IMR-90 (cell line): ENCODE measurements at regions not wholly inside any gene's neighbourhood (a gene's known extent, or its start where the extent isn't known, plus 50 kb on each side); places are given as distances from the start of the nearest gene placed in this dataset.
A peak's percentile ranks its signal among the peaks of the same experiment; 100 is the strongest.

ENCODE experiments used
- ATAC-seq: fragments of 200-7000 bp; cut with Tn5 transposase; 2 replicates; pipeline ENCODE4 v1.9.1; 2020; ENCODE audit warnings: low read depth, mild to moderate bottlenecking, moderate library complexity
- BruUV-seq: library from RNA; stranded (reverse); fragments of 400-500 nt; replicated peaks from 2 replicates; lab custom pipeline; 2021; lab: Mats Ljungman, UMichigan
- CTCF ChIA-PET: fragments of 300-600 bp; formaldehyde crosslinking; extraction: SDS; loops from one replicate; lab custom pipeline; 2021; ENCODE audit warnings: antibody characterized with exemption; lab: Yijun Ruan, JAX
- POLR2A ChIA-PET: fragments of 300-600 bp; sonication (Branson Sonifier 250); formaldehyde crosslinking; loops from one replicate; lab custom pipeline; 2022; ENCODE audit warnings: antibody characterized with exemption; ENCODE audit not compliant: unreplicated experiment; lab: Charles Lee
- DNase-seq: peaks from one replicate; pipeline ENCODE4 v3.0.0; 2013
- H2AFZ ChIP-seq: replicated peaks from 2 replicates; pipeline ENCODE3; 2013; ENCODE audit warnings: low read length, mild to moderate bottlenecking; ENCODE audit not compliant: poor library complexity
- H2AK5ac ChIP-seq: 2 replicates; pipeline ENCODE4 v1.6.1; 2013; ENCODE audit warnings: low read depth, low read length, inconsistent platforms
- H2AK9ac ChIP-seq: replicated peaks from 2 replicates; pipeline ENCODE3; 2013; ENCODE audit warnings: mild to moderate bottlenecking, low read depth, low read length, moderate library complexity; ENCODE audit not compliant: poor library complexity
- H2BK120ac ChIP-seq: 2 replicates; pipeline ENCODE4 v1.6.1; 2013; ENCODE audit warnings: low read depth, low read length, inconsistent platforms
- H2BK15ac ChIP-seq: 3 replicates; pipeline ENCODE4 v1.6.1; 2013; ENCODE audit warnings: low read depth, low read length, inconsistent platforms
- H2BK20ac ChIP-seq: 2 replicates; pipeline ENCODE4 v1.6.1; 2013; ENCODE audit warnings: low read depth, mild to moderate bottlenecking, inconsistent platforms, low read length, moderate library complexity
- H2BK5ac ChIP-seq: 2 replicates; pipeline ENCODE4 v1.6.1; 2013; ENCODE audit warnings: mild to moderate bottlenecking, low read depth, low read length, inconsistent platforms; ENCODE audit not compliant: poor library complexity, severe bottlenecking
- H3K14ac ChIP-seq: replicated peaks from 2 replicates; pipeline ENCODE4 v1.6.1; 2013; ENCODE audit warnings: low read depth, low read length, inconsistent platforms
- H3K18ac ChIP-seq: 2 replicates; pipeline ENCODE4 v1.6.1; 2013; ENCODE audit warnings: low read depth, low read length, control low read depth
- H3K23ac ChIP-seq: 2 replicates; pipeline ENCODE4 v1.6.1; 2013; ENCODE audit warnings: low read depth, low read length, inconsistent platforms
- H3K27ac ChIP-seq: 2 replicates; pipeline ENCODE4 v1.5.1; 2013; ENCODE audit warnings: mild to moderate bottlenecking, control low read depth, low read length; ENCODE audit not compliant: insufficient read depth
- H3K27me3 ChIP-seq: 2 replicates; pipeline ENCODE4 v1.6.1; 2013; ENCODE audit warnings: low read length; ENCODE audit not compliant: control insufficient read depth, insufficient read depth
- H3K36me3 ChIP-seq: 2 replicates; pipeline ENCODE4 v1.6.1; 2013; ENCODE audit warnings: low read length, mixed read lengths; ENCODE audit not compliant: control insufficient read depth, insufficient read depth
- H3K4ac ChIP-seq: 2 replicates; pipeline ENCODE4 v1.6.1; 2013; ENCODE audit warnings: low read depth, low read length, inconsistent platforms
- H3K4me1 ChIP-seq: 2 replicates; pipeline ENCODE4 v1.6.1; 2013; ENCODE audit warnings: low read length, mixed read lengths; ENCODE audit not compliant: control insufficient read depth, insufficient read depth
- H3K4me2 ChIP-seq: 2 replicates; pipeline ENCODE4 v1.6.1; 2013; ENCODE audit warnings: low read depth, mild to moderate bottlenecking, control low read depth, low read length, moderate library complexity
- H3K4me3 ChIP-seq: 2 replicates; pipeline ENCODE4 v1.5.1; 2013; ENCODE audit warnings: low read depth, mild to moderate bottlenecking, control low read depth, low read length, moderate library complexity; ENCODE audit not compliant: insufficient read depth
- H3K56ac ChIP-seq: 2 replicates; pipeline ENCODE4 v1.6.1; 2013; ENCODE audit warnings: low read length, inconsistent platforms; ENCODE audit not compliant: insufficient read depth; ENCODE audit errors: extremely low read depth
- H3K79me1 ChIP-seq, 2 experiments: 2 replicates each; pipeline ENCODE4 v1.6.1; 2013; ENCODE audit warnings: low read length in 2 of 2, inconsistent platforms in 1 of 2, low read depth in 1 of 2
- H3K9ac ChIP-seq: 2 replicates; pipeline ENCODE4 v1.6.1; 2013; ENCODE audit warnings: low read depth, low read length, control low read depth
- H3K9me1 ChIP-seq: 2 replicates; pipeline ENCODE4 v1.6.1; 2013; ENCODE audit warnings: low read length, inconsistent platforms; ENCODE audit not compliant: insufficient read depth
- H3K9me3 ChIP-seq: 2 replicates; pipeline ENCODE4 v1.6.1; 2013; ENCODE audit warnings: low read length; ENCODE audit not compliant: control insufficient read depth, insufficient read depth
- H4K20me1 ChIP-seq: 2 replicates; pipeline ENCODE4 v1.6.1; 2013; ENCODE audit warnings: low read length, inconsistent platforms; ENCODE audit not compliant: insufficient read depth
- H4K5ac ChIP-seq: 2 replicates; pipeline ENCODE4 v1.6.1; 2013; ENCODE audit warnings: mild to moderate bottlenecking, low read depth, low read length, control low read depth
- H4K8ac ChIP-seq, 2 experiments: 2 replicates each; pipeline ENCODE4 v1.6.1; 2013; ENCODE audit warnings: low read depth in 2 of 2, low read length in 2 of 2, control low read depth in 1 of 2, inconsistent platforms in 1 of 2
- H4K91ac ChIP-seq: 2 replicates; pipeline ENCODE4 v1.6.1; 2013; ENCODE audit warnings: low read depth, low read length, inconsistent platforms; ENCODE audit not compliant: insufficient read depth
- BHLHE40 ChIP-seq: fragments of 150-350 bp; IDR thresholded peaks from 2 replicates; pipeline ENCODE4 v1.6.1; 2016; ENCODE audit warnings: mild to moderate bottlenecking, low read depth, low read length
- FOS ChIP-seq: fragments of 150-350 bp; IDR thresholded peaks from 2 replicates; pipeline ENCODE4 v1.6.1; 2016; ENCODE audit warnings: low read depth, low read length
- NFE2L2 ChIP-seq: fragments of 150-350 bp; IDR thresholded peaks from 2 replicates; pipeline ENCODE4 v1.6.1; 2016; ENCODE audit warnings: low read depth, mild to moderate bottlenecking, low read length
- POLR2A ChIP-seq: IDR thresholded peaks from 2 replicates; pipeline ENCODE4 v1.6.1; 2012; ENCODE audit warnings: mild to moderate bottlenecking, low read depth, low read length
- WGBS, 2 experiments: methylation state at CpG; one replicate each; pipeline versions ENCODE4 v1.1.5 to v1.1.7; 2013; ENCODE audit warnings: missing lambda C conversion rate in 2 of 2; ENCODE audit not compliant: insufficient read length in 1 of 2; ENCODE audit errors: extremely low coverage in 2 of 2; 5-methylcytosine and 5-hydroxymethylcytosine counted together
- dilution Hi-C: fragments of 300-500 bp; cut with HindIII; formaldehyde crosslinking; loops from one replicate; pipeline ENCODE4 v1.14.3; 2018; ENCODE audit warnings: low sequenced_read_pairs; ENCODE audit not compliant: unreplicated experiment
- in situ Hi-C: fragments of 300-500 bp; cut with MboI; formaldehyde crosslinking; loops from 3 replicates; pipeline ENCODE4 v1.14.3; 2019; ENCODE audit warnings: low sequenced_read_pairs, inconsistent platforms, mixed read lengths
- intact Hi-C: fragments of 100-400 bp; cut with micrococcal nuclease; formaldehyde crosslinking; loops from 2 replicates; pipeline ENCODE4 v1.10.0; 2022
- TF ChIP-seq, protein P1 (sequence below): fragments of 150-350 bp; IDR thresholded peaks from 2 replicates; pipeline ENCODE4 v1.6.1; 2016; ENCODE audit warnings: low read depth, mild to moderate bottlenecking, low read length, moderate library complexity, borderline replicate concordance

DNA sequence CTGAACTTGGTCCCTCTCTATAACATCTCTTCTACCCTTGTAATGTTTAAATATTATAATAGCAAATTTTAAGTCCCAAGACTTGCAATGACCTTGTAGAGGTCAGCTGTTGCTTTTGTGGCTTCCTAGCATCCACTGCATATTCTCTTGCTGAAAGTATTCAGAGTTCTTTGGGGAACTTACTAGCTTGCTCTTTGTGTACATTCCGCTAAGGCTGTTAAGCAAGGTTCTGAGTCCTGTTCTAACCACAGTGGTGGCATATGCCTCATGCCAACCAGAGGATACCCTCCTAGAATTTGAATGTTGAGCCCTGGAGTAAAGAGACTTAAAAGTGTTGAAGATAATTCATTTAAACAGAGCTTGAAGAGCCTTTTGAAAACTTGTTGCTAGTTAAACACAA lies 570.9 kb downstream of the TLE1 start:
- Histone ChIP-seq H2AK5ac (no peak overlapping the region), H3K79me1 (no peaks in the 10 kb centered on the region), H3K23ac (no peak overlapping the region), H3K56ac (no peak overlapping the region), H3K4me3 (no peak overlapping the region), H3K27me3 (no peaks in the 10 kb centered on the region), H3K14ac (no peak overlapping the region), H2BK20ac (no peak overlapping the region), H3K4me1 (peaks cover 2% of the 10 kb centered on the region), H3K4me2 (no peak overlapping the region), H3K36me3 (no peaks in the 10 kb centered on the region), H3K9me1 (peaks cover 6% of the 10 kb centered on the region; the same call in 1 of the 2 replicates), H2AK9ac (no peak overlapping the region), H2BK15ac (no peak overlapping the region), H4K8ac (no peak overlapping the region), H3K27ac (no peak overlapping the region), H4K91ac (no peak overlapping the region), H3K18ac (no peak overlapping the region), H2AFZ (no peak overlapping the region), H4K20me1 (no peaks in the 10 kb centered on the region), H2BK120ac (no peak overlapping the region), H2BK5ac (no peak overlapping the region), H3K9me3 (no peaks in the 10 kb centered on the region), H4K5ac (no peak overlapping the region), H3K4ac (no peak overlapping the region), H3K9ac (no peak overlapping the region)
- POLR2A ChIA-PET = no interaction called here
- DNase-seq = peak; percentile 31
- intact Hi-C loops = no loop called here
- no CpG with 5 or more reads among the region's 1 CpG for WGBS, 2 experiments
- TF ChIP-seq POLR2A (no peak), FOS (no peak), NFE2L2 (no peak), BHLHE40 (no peak)
- TF ChIP-seq, protein P1, sequence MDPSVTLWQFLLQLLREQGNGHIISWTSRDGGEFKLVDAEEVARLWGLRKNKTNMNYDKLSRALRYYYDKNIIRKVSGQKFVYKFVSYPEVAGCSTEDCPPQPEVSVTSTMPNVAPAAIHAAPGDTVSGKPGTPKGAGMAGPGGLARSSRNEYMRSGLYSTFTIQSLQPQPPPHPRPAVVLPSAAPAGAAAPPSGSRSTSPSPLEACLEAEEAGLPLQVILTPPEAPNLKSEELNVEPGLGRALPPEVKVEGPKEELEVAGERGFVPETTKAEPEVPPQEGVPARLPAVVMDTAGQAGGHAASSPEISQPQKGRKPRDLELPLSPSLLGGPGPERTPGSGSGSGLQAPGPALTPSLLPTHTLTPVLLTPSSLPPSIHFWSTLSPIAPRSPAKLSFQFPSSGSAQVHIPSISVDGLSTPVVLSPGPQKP = no peak
- CTCF ChIA-PET = no interaction called here
- dilution Hi-C loops = no loop called here
- no TSS peak for BruUV-seq
- ATAC-seq = peak; percentile 77
- in situ Hi-C loops = no loop called here
